GM23338 (cell line): ENCODE measurements at regions not wholly inside any gene's neighbourhood (a gene's known extent, or its start where the extent isn't known, plus 50 kb on each side); places are given as distances from the start of the nearest gene placed in this dataset.

ENCODE experiments used
- CREB1 ChIP-seq: fragments of 250-450 bp; sonication (Bioruptor Pico); IDR thresholded peaks from 2 replicates; pipeline ENCODE4 v1.5.0; 2020; ENCODE audit warnings: low read depth, mild to moderate bottlenecking, moderate library complexity
- CTCF ChIP-seq, 2 experiments: fragments of 200-600 bp in 1 of 2; sonication (generic) in 1 of 2; conservative IDR thresholded peaks; 2 replicates each; pipeline versions ENCODE4 v1.5.1 to v1.6.1; 2016 to 2017; ENCODE audit warnings: antibody characterized with exemption in 2 of 2, low read depth in 2 of 2, mild to moderate bottlenecking in 2 of 2, moderate library complexity in 1 of 2
- ETS1 ChIP-seq: IDR thresholded peaks from 2 replicates; pipeline ENCODE4 v1.6.1; 2016; ENCODE audit warnings: antibody characterized with exemption
- EZH2 ChIP-seq: fragments of 200-600 bp; sonication (generic); IDR thresholded peaks from one replicate; pipeline ENCODE4 v1.8.0; 2017; ENCODE audit warnings: antibody characterized with exemption, mild to moderate bottlenecking, low read depth; ENCODE audit not compliant: unreplicated experiment
- EZH2phosphoT487 ChIP-seq: fragments of 200-600 bp; sonication (generic); IDR thresholded peaks from one replicate; pipeline ENCODE4 v1.8.1; 2018; ENCODE audit warnings: antibody characterized with exemption; ENCODE audit not compliant: unreplicated experiment
- JUNB ChIP-seq: IDR thresholded peaks from one replicate; pipeline ENCODE4 v1.6.1; 2016; ENCODE audit warnings: antibody characterized with exemption; ENCODE audit not compliant: unreplicated experiment
- NANOG ChIP-seq: IDR thresholded peaks from 2 replicates; pipeline ENCODE4 v1.6.1; 2016; ENCODE audit warnings: antibody characterized with exemption, borderline replicate concordance
- POLR2AphosphoS5 ChIP-seq: IDR thresholded peaks from 2 replicates; pipeline ENCODE4 v1.6.1; 2016; ENCODE audit warnings: antibody characterized with exemption, low read depth
- REST ChIP-seq: IDR thresholded peaks from one replicate; pipeline ENCODE4 v1.6.1; 2018; ENCODE audit warnings: antibody characterized with exemption; ENCODE audit not compliant: unreplicated experiment
- STAT1 ChIP-seq: IDR thresholded peaks from one replicate; pipeline ENCODE4 v1.6.1; 2016; ENCODE audit warnings: antibody characterized with exemption; ENCODE audit not compliant: unreplicated experiment
- ZNF331 ChIP-seq: fragments of 250-450 bp; sonication (Bioruptor Pico); IDR thresholded peaks from 2 replicates; pipeline ENCODE4 v1.5.0; 2020; ENCODE audit warnings: low read depth, mild to moderate bottlenecking, moderate library complexity
- ZNF462 ChIP-seq: fragments of 250-450 bp; sonication (Bioruptor Pico); IDR thresholded peaks from 2 replicates; pipeline ENCODE4 v1.5.0; 2020; ENCODE audit warnings: mild to moderate bottlenecking, moderate library complexity

GRCh38 chr4:138770818-138771217, 244.8 kb upstream of the NOCT start:
- TF ChIP-seq CTCF (conservative IDR thresholded peaks at IDR 0.05; ENCODE audit: low read depth in 2 of 2) (no peak), REST (no peak), POLR2AphosphoS5 (no peak), EZH2 (no peak), CREB1 (CRISPR knock-in tag) (no peak), EZH2phosphoT487 (no peak), JUNB (no peak), ZNF331 (CRISPR knock-in tag) (no peak), ETS1 (no peak), STAT1 (no peak), NANOG (no peak), ZNF462 (CRISPR knock-in tag) (no peak)
